OCI-LY1 (cell line): ENCODE measurements at regions not wholly inside any gene's neighbourhood (a gene's known extent, or its start where the extent isn't known, plus 50 kb on each side); places are given as distances from the start of the nearest gene placed in this dataset.

Source experiments
- EZH2 ChIP-seq: fragments of 200-600 bp; sonication (generic), shearing (Covaris generic); IDR thresholded peaks from 2 replicates; pipeline ENCODE4 v1.8.0; 2017; ENCODE audit warnings: borderline replicate concordance, mixed run types, mild to moderate bottlenecking, antibody characterized with exemption, low read length, moderate library complexity, mixed read lengths
- TF ChIP-seq, protein P1 (sequence below): fragments of 200-600 bp; sonication (generic), shearing (Covaris generic); IDR thresholded peaks from 2 replicates; pipeline ENCODE4 v1.5.1; 2017; ENCODE audit warnings: mild to moderate bottlenecking, antibody characterized with exemption, low read length, moderate library complexity, mixed read lengths

DNA sequence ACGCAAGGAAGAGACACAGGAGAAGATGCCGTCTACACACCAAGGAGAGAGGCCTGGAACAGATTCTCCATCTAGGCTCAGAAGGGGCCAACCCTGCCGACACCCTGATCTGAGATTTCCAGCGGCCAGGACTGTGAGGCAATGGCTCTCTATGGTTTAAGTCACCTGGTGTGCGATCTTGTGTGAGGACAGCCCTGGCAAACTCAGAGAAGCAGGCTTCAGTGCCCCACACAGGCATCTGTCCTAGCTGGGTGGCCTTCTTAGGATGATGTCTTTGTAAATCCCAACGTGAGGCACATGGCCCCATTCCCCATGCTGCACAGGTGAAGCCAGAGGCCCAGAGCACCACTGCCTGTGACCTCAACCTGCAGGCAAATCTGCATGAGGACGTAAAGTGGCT lies 87.6 kb upstream of the FRMD1 start:
- TF ChIP-seq, protein P1, sequence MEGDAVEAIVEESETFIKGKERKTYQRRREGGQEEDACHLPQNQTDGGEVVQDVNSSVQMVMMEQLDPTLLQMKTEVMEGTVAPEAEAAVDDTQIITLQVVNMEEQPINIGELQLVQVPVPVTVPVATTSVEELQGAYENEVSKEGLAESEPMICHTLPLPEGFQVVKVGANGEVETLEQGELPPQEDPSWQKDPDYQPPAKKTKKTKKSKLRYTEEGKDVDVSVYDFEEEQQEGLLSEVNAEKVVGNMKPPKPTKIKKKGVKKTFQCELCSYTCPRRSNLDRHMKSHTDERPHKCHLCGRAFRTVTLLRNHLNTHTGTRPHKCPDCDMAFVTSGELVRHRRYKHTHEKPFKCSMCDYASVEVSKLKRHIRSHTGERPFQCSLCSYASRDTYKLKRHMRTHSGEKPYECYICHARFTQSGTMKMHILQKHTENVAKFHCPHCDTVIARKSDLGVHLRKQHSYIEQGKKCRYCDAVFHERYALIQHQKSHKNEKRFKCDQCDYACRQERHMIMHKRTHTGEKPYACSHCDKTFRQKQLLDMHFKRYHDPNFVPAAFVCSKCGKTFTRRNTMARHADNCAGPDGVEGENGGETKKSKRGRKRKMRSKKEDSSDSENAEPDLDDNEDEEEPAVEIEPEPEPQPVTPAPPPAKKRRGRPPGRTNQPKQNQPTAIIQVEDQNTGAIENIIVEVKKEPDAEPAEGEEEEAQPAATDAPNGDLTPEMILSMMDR = no peak
- TF ChIP-seq EZH2 = no peak
